HEK293T (cell line): ENCODE measurements at regions not wholly inside any gene's neighbourhood (a gene's known extent, or its start where the extent isn't known, plus 50 kb on each side); places are given as distances from the start of the nearest gene placed in this dataset.
"Not testable (repeated sequence)": the region's sequence is repeated elsewhere in the genome, so short reads cannot be mapped to it uniquely, and the experiment has no call there.

Experiments used
- CTCF ChIA-PET: fragments of 350-600 bp; formaldehyde crosslinking; extraction: SDS; loops from one replicate; lab custom pipeline; 2021; ENCODE audit warnings: antibody characterized with exemption, inconsistent platforms; lab: Yijun Ruan, JAX
- POLR2A ChIA-PET: fragments of 350-600 bp; formaldehyde crosslinking; extraction: SDS; loops from one replicate; lab custom pipeline; 2020; ENCODE audit warnings: antibody characterized with exemption, inconsistent platforms; lab: Yijun Ruan, JAX
- DNase-seq: peaks from one replicate; pipeline ENCODE4 v3.0.0; 2012; ENCODE audit warnings: mixed read lengths; ENCODE audit errors: extremely low spot score
- ARNT ChIP-seq: fragments of 450-650 bp; IDR thresholded peaks from 2 replicates; pipeline ENCODE4 v1.6.1; 2017; ENCODE audit warnings: mild to moderate bottlenecking
- BHLHE40 ChIP-seq: fragments of 450-650 bp; IDR thresholded peaks from 2 replicates; pipeline ENCODE4 v1.6.1; 2016; ENCODE audit warnings: mild to moderate bottlenecking, moderate library complexity, borderline replicate concordance
- CTBP1 ChIP-seq: fragments of 450-650 bp; IDR thresholded peaks from 2 replicates; pipeline ENCODE4 v1.6.1; 2016; ENCODE audit warnings: borderline replicate concordance
- ELF4 ChIP-seq: fragments of 450-650 bp; IDR thresholded peaks from 2 replicates; pipeline ENCODE4 v1.6.1; 2017; ENCODE audit warnings: antibody characterized with exemption
- FOXA1 ChIP-seq: fragments of 450-650 bp; IDR thresholded peaks from 2 replicates; pipeline ENCODE4 v1.6.1; 2016; ENCODE audit warnings: mild to moderate bottlenecking
- FOXK2 ChIP-seq: fragments of 450-650 bp; IDR thresholded peaks from 2 replicates; pipeline ENCODE4 v1.6.1; 2016; ENCODE audit warnings: mild to moderate bottlenecking
- FOXM1 ChIP-seq: fragments of 450-650 bp; IDR thresholded peaks from 2 replicates; pipeline ENCODE4 v1.6.1; 2017; ENCODE audit warnings: mild to moderate bottlenecking, borderline replicate concordance
- HDGF ChIP-seq: fragments of 450-650 bp; IDR thresholded peaks from 2 replicates; pipeline ENCODE4 v1.6.1; 2017; ENCODE audit warnings: antibody characterized with exemption, borderline replicate concordance
- L3MBTL2 ChIP-seq: fragments of 450-650 bp; conservative IDR thresholded peaks from 2 replicates; pipeline ENCODE4 v1.6.1; 2016; ENCODE audit warnings: mild to moderate bottlenecking
- LEF1 ChIP-seq: fragments of 450-650 bp; IDR thresholded peaks from 2 replicates; pipeline ENCODE4 v1.6.1; 2017; ENCODE audit warnings: mild to moderate bottlenecking, borderline replicate concordance
- NFRKB ChIP-seq: fragments of 450-650 bp; IDR thresholded peaks from 2 replicates; pipeline ENCODE4 v1.6.1; 2016; ENCODE audit warnings: mild to moderate bottlenecking, moderate library complexity
- SP1 ChIP-seq: fragments of 450-650 bp; IDR thresholded peaks from 2 replicates; pipeline ENCODE4 v1.6.1; 2017
- SUZ12 ChIP-seq: fragments of 450-650 bp; IDR thresholded peaks from 2 replicates; pipeline ENCODE4 v1.6.1; 2016; ENCODE audit warnings: mild to moderate bottlenecking
- TARDBP ChIP-seq: fragments of 450-650 bp; IDR thresholded peaks from 2 replicates; pipeline ENCODE4 v1.6.1; 2016
- ZNF384 ChIP-seq: fragments of 450-650 bp; IDR thresholded peaks from 2 replicates; pipeline ENCODE4 v1.6.1; 2016
- TF ChIP-seq, protein P1 (sequence below): fragments of 450-650 bp; IDR thresholded peaks from 2 replicates; pipeline ENCODE4 v1.6.1; 2016

DNA sequence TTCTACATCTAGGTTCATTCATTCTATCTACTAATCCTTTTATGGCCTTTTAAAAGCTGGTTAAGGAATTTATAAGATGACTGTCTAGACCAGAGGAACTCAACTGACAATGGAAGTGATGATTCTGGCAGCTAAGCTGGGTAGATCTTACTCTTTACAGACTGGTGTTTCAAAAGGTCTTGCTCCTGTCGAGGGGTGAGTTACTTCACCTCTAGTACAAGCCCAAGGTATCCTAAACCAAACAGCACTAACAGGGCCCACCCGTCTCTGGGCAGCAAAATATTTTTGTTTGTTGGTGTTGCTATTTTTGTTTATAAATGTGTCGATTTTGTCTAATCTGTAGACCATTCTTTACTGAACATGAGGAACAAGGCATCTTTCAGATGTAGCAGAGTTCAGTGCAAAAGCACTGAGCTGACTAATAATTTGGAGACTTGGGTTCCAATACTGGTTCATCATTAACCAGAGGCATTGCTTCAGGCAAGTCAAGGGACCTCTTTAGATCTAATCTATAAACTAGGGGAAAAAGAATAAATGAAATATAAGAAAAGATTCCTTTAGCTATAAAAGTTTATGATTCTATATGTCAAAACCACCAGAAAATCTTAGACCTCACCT is 90.3 kb upstream of the FRG1 start:
- ChIA-PET POLR2A (no interaction called here), CTCF (no interaction called here)
- no peak for DNase-seq
- TF ChIP-seq LEF1 = no peak
- no peak for TF ChIP-seq FOXA1
- no peak for TF ChIP-seq SUZ12
- no peak for TF ChIP-seq TARDBP
- TF ChIP-seq, protein P1, sequence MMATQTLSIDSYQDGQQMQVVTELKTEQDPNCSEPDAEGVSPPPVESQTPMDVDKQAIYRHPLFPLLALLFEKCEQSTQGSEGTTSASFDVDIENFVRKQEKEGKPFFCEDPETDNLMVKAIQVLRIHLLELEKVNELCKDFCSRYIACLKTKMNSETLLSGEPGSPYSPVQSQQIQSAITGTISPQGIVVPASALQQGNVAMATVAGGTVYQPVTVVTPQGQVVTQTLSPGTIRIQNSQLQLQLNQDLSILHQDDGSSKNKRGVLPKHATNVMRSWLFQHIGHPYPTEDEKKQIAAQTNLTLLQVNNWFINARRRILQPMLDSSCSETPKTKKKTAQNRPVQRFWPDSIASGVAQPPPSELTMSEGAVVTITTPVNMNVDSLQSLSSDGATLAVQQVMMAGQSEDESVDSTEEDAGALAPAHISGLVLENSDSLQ = no peak
- TF ChIP-seq ARNT = no peak
- no peak for TF ChIP-seq FOXM1
- TF ChIP-seq CTBP1 = no peak
- no peak for TF ChIP-seq SP1
- no peak for TF ChIP-seq NFRKB
- no peak for TF ChIP-seq HDGF
- TF ChIP-seq L3MBTL2 = no peak
- no peak for TF ChIP-seq FOXK2
- no peak for TF ChIP-seq BHLHE40
- no peak for TF ChIP-seq ELF4
- no peak for TF ChIP-seq ZNF384

DNA sequence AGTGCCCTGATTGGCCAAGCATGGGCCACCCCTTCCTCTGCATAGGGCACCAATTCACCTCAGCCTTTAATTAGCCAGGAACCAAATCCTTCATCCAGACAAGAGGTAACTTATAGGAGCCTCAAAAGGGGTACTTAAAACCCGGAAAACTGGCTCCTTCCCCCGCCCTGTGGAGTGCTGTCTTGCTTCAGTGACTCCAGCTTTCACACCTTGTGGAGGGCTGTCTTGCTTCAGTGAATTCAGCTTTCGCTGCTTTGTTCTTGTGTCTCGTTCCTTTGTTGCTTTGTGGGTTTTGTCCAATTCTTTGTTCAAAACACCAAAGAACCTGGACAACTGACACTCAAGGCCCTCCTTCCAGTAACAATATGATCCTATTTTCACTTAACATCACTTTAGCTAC is 82.2 kb upstream of the FRG1 start:
- ChIA-PET CTCF (no interaction called here), POLR2A (no interaction called here)
- TF ChIP-seq BHLHE40 (no peak), ELF4 (no peak), SP1 (no peak), TARDBP (no peak), L3MBTL2 (no peak), FOXK2 (no peak), CTBP1 (no peak), HDGF (no peak), ZNF384 (no peak), FOXM1 (no peak), ARNT (no peak), SUZ12 (no peak), NFRKB (no peak), FOXA1 (no peak), LEF1 (no peak)
- TF ChIP-seq, protein P1 = no peak
- no peak for DNase-seq

DNA sequence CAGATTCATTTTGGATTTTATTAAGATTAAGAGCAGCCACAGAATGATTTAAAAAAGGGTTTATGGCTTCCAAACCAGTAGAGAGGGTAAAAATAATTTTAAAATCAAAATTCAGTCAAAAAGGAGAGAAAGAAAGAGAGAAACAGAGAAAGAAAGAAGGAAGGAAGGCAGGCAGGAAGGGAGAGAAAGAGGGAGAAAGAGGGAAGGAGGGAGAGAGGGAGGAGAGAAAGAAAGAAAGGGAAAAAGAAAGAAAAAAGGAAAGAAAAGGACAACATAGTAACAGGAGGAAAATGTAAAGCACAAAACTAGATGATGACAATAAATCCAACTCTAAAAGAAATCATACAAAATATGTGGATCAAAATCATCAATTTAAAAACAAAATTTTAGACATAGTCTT is 79.6 kb upstream of the FRG1 start:
- TF ChIP-seq BHLHE40 (no peak), HDGF (no peak), FOXA1 (no peak), LEF1 (no peak), ZNF384 (no peak), SUZ12 (no peak)
- TF ChIP-seq, protein P1 = no peak
- ChIA-PET POLR2A (no interaction called here), CTCF (no interaction called here)
- DNase-seq = no peak

DNA sequence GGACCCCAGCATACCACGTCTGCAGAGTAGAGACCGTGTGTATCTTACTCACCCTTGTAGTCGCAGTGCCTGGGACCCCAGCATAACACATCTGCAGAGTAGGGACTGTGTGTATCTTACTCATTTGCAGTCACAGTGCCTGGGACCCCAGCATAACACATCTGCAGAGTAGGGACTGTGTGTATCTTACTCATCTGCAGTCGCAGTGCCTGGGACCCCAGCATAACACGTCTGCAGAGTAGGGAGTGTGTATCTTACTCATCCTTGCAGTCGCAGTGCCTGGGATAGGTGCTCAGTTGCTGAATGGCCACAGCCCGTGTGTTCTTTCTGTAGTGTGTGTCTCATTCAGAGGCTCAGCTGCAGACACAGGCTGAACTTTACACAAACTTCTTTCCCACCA is 71.4 kb upstream of the FRG1 start:
- ChIA-PET POLR2A (no interaction called here), CTCF (no interaction called here)
- DNase-seq = no peak
- no peak for TF ChIP-seq NFRKB
- TF ChIP-seq SP1 = no peak
- no peak for TF ChIP-seq FOXK2
- TF ChIP-seq CTBP1 = no peak
- no peak for TF ChIP-seq SUZ12
- TF ChIP-seq L3MBTL2 = no peak

DNA sequence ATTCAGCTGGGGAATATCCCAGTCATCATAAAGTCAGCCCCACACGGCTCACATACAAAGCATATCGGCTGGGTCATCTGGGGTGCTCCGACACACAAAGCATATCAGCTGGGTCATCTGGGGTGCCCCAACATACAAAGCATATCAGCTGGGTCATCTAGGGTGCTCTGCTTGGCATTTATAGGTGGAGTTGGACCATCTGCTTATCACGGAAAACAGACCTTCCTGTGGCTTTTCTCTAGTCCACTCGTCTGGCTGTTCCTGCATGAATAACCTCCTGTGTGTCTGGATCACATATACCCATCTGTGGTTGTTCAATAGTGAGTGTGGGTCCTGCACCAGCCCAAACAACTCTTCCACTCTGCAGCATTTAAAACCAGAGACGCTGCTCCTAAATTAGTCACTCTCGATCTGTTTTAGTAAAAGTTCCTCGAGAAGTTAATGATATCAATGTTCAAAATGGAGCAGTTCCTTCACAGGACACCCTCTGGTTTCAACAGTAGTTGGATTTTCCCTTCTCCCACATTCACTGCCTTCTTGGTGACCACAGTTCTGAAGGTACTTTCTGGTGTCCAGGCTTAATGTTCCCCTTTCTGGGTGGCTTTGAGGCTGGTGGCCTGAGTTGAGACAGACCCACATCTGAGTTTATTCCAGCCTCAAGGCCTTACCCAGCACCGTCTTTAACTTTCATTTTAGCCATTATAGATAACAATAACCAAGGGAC is 70.0 kb upstream of the FRG1 start:
- TF ChIP-seq FOXA1 = no peak
- no peak for TF ChIP-seq SUZ12
- TF ChIP-seq TARDBP = no peak
- no peak for TF ChIP-seq FOXM1
- no peak for TF ChIP-seq FOXK2
- ChIA-PET CTCF (no interaction called here), POLR2A (no interaction called here)
- no peak for DNase-seq

DNA sequence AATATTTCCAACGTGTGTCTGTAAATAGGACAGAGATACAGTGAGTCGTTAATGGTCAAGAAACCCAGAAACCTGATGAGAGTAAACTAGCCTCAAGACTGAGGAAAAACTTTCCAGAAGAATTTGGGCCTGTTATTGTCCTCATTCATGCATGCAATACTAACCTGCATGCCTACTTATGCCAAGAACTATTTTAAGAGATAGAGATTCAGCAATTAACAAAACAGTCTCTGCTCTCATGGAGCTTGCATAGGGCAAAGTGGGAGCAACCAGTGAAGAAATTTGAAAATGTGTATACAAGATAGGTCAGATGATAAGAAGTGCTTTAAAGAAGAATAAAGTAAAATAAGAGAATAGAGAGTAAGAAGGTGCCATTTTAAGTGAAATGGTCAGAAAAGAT is 66.1 kb upstream of the FRG1 start:
- DNase-seq = no peak
- CTCF ChIA-PET = no interaction called here

DNA sequence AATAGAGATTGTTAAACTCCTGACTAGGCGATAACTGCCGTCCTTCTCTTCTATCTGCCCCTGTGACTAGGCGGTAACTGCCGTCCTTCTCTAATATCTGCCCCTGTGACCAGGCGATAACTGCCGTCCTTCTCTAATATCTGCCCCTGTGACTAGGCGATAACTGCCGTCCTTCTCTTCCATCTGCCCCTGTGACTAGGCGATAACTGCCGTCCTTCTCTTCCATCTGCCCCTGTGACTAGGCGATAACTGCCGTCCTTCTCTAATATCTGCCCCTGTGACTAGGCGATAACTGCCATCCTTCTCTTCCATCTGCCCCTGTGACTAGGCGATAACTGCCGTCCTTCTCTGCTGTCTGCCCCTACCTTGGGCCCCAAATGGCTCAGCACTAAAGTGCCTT is 59.5 kb upstream of the FRG1 start:
- DNase-seq, POLR2A ChIA-PET, CTCF ChIA-PET: not testable (repeated sequence)

More for the DNA sequence above, 66.1 kb upstream of the FRG1 start:
- POLR2A ChIA-PET = no interaction called here
- TF ChIP-seq ZNF384 (no peak), ELF4 (no peak), FOXK2 (no peak), HDGF (no peak), L3MBTL2 (no peak), LEF1 (no peak), NFRKB (no peak), SP1 (no peak), SUZ12 (no peak), CTBP1 (no peak), FOXA1 (no peak), BHLHE40 (no peak), TARDBP (no peak), FOXM1 (no peak), ARNT (no peak)
- TF ChIP-seq, protein P1 = no peak

DNA sequence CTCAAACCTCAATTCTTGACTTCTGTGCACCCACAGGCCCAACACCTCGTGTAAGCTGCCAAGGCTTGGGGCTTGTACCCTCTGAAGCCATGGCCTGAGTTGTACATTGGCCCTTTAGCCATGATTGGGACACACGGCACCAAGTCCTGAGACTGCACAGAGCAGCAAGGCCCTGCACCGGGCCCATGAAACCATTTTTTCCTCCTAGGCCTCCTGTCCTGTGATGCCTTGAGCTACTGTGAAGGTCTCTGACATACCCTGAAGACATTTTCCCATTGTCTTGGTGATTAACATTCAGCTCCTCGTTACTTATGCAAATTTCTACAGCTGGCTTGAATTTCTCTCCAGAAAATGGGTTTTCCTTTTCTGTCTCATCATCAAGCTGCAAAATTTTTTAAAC is 52.3 kb upstream of the FRG1 start:
- POLR2A ChIA-PET, DNase-seq, CTCF ChIA-PET: not testable (repeated sequence)
